ENCODE measurements at regions not wholly inside any gene's neighbourhood (a gene's known extent, or its start where the extent isn't known, plus 50 kb on each side); places are given as distances from the start of the nearest gene placed in this dataset.

GRCh38 chr3:76025561-76025960, 240.2 kb upstream of the ZNF717 start:
- TF ChIP-seq CTCF (IDR thresholded peaks at IDR 0.05), result no peak
- Histone ChIP-seq H3K9ac (ENCODE audit: low read depth in 2 of 2, low read length in 2 of 2) (no peak overlapping the region), H3K4me3 (no peak overlapping the region), H3K36me3 (no peaks in the 10 kb centered on the region), H3K27me3 (no peaks in the 10 kb centered on the region), H3K9me3 (no peaks in the 10 kb centered on the region), H3K4me1 (no peaks in the 10 kb centered on the region), H3K27ac (no peak overlapping the region)
- no peak for DNase-seq
- intact Hi-C loops (cut with DNase I), result no loop called here

GRCh38 chr3:76026379-76026778, 241.0 kb upstream of the ZNF717 start:
- Histone ChIP-seq H3K9ac (ENCODE audit: low read depth in 2 of 2, low read length in 2 of 2) (no peak overlapping the region), H3K36me3 (no peaks in the 10 kb centered on the region), H3K4me3 (no peak overlapping the region), H3K27me3 (no peaks in the 10 kb centered on the region), H3K9me3 (no peaks in the 10 kb centered on the region), H3K4me1 (no peaks in the 10 kb centered on the region), H3K27ac (no peak overlapping the region)
- intact Hi-C loops (cut with DNase I), result no loop called here
- TF ChIP-seq CTCF (IDR thresholded peaks at IDR 0.05), result no peak
- DNase-seq, result no peak

- no peak overlapping the region for H3K4me3 ChIP-seq
- TF ChIP-seq CTCF (IDR thresholded peaks at IDR 0.05), result no peak
- no peaks in the 10 kb centered on the region for H3K36me3 ChIP-seq
- intact Hi-C loops (cut with DNase I), result no loop called here
- H3K27me3 ChIP-seq, result no peaks in the 10 kb centered on the region
- no peaks in the 10 kb centered on the region for H3K4me1 ChIP-seq
- H3K9ac ChIP-seq (ENCODE audit: low read depth in 2 of 2, low read length in 2 of 2), result no peak overlapping the region
- DNase-seq, result no peak
- H3K27ac ChIP-seq, result no peak overlapping the region
- no peaks in the 10 kb centered on the region for H3K9me3 ChIP-seq
These were observed 243.4 kb upstream of the ZNF717 start for GRCh38 chr3:76028774-76029173.

- no peak overlapping the region for H3K27ac ChIP-seq
- no peaks in the 10 kb centered on the region for H3K27me3 ChIP-seq
- no peak for DNase-seq
- H3K4me1 ChIP-seq, result no peaks in the 10 kb centered on the region
- no peaks in the 10 kb centered on the region for H3K36me3 ChIP-seq
- intact Hi-C loops (cut with DNase I), result no loop called here
- no peak overlapping the region for H3K9ac ChIP-seq (ENCODE audit: low read depth in 2 of 2, low read length in 2 of 2)
- no peak overlapping the region for H3K4me3 ChIP-seq
- no peaks in the 10 kb centered on the region for H3K9me3 ChIP-seq
- TF ChIP-seq CTCF (IDR thresholded peaks at IDR 0.05), result no peak
These were observed 249.3 kb upstream of the ZNF717 start for GRCh38 chr3:76034649-76035048.

GRCh38 chr3:76035117-76035516, 249.8 kb upstream of the ZNF717 start:
- no peak overlapping the region for H3K27ac ChIP-seq
- no peaks in the 10 kb centered on the region for H3K9me3 ChIP-seq
- no peak for DNase-seq
- intact Hi-C loops (cut with DNase I), result no loop called here
- no peaks in the 10 kb centered on the region for H3K36me3 ChIP-seq
- TF ChIP-seq CTCF (IDR thresholded peaks at IDR 0.05), result no peak
- no peaks in the 10 kb centered on the region for H3K27me3 ChIP-seq
- H3K9ac ChIP-seq (ENCODE audit: low read depth in 2 of 2, low read length in 2 of 2), result no peak overlapping the region
- no peaks in the 10 kb centered on the region for H3K4me1 ChIP-seq
- H3K4me3 ChIP-seq, result no peak overlapping the region

- H3K4me1 ChIP-seq, result no peaks in the 10 kb centered on the region
- H3K27ac ChIP-seq, result no peak overlapping the region
- no peak for DNase-seq
- H3K36me3 ChIP-seq, result no peaks in the 10 kb centered on the region
- no peaks in the 10 kb centered on the region for H3K27me3 ChIP-seq
- H3K9me3 ChIP-seq, result no peaks in the 10 kb centered on the region
- no peak for TF ChIP-seq CTCF (IDR thresholded peaks at IDR 0.05)
- H3K4me3 ChIP-seq, result no peak overlapping the region
- no peak overlapping the region for H3K9ac ChIP-seq (ENCODE audit: low read depth in 2 of 2, low read length in 2 of 2)
- intact Hi-C loops (cut with DNase I), result no loop called here
These were observed 253.6 kb upstream of the ZNF717 start for GRCh38 chr3:76038949-76039348.

Data from colonic mucosa (tissue), 4 donors.